ENCODE measurements at regions not wholly inside any gene's neighbourhood (a gene's known extent, or its start where the extent isn't known, plus 50 kb on each side); places are given as distances from the start of the nearest gene placed in this dataset.

DNA sequence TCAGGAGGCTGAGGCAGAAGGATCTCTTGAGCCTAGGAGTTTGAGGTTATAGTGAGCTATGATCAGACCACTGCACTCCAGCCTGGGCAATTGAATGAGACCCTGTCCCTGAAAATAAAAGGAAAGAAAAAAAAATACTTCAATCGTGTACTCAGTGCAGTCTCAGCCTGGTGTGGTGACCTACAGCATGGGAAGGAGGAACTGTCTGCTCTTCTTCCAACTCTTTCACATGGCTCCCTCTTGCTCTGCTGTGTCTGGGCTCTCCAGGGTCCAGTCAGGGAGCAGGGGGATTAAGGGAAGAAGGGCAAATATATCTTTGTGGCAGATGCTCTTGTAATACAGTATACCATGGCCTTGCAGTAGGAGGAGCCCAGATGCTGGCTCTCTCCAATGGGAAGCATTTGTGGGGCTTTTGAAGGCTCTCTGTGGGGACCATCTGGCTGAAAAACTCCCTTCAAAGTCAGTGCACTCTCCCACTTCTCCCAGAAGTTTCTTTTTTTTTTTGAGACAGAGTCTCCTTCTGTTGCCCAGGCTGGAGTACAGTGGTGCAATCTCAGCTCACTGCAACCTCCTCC is 76.6 kb upstream of the TMPO start:
- 53 to 76% methylated on average over 1 of the region's 1 CpG for WGBS, 2 donors
- no peak overlapping the region for H3K27ac ChIP-seq (ENCODE audit: low read depth in 2 of 2, low read length in 1 of 2)
- H3K4me3 ChIP-seq (ENCODE audit: low read depth in 1 of 2, low read length in 2 of 2), result no peak overlapping the region
- no peaks in the 10 kb centered on the region for H3K27me3 ChIP-seq (ENCODE audit: control insufficient read depth in 1 of 2, insufficient read depth in 2 of 2, low read length in 2 of 2)
- peaks cover 0 to 2% of the 10 kb centered on the region in 2 donors for H3K4me1 ChIP-seq (ENCODE audit: control insufficient read depth in 2 of 2, insufficient read depth in 2 of 2, low read length in 1 of 2)
- H3K9me3 ChIP-seq (ENCODE audit: control insufficient read depth in 2 of 2, insufficient read depth in 1 of 2, low read depth in 1 of 2, low read length in 1 of 2), result no peaks in the 10 kb centered on the region
- no peaks in the 10 kb centered on the region for H3K36me3 ChIP-seq (ENCODE audit: control insufficient read depth in 2 of 2, insufficient read depth in 2 of 2, low read length in 1 of 2)

- Histone ChIP-seq H3K4me1 (ENCODE audit: control insufficient read depth in 2 of 2, insufficient read depth in 2 of 2, low read length in 1 of 2) (peaks cover 0 to 2% of the 10 kb centered on the region in 2 donors), H3K36me3 (ENCODE audit: control insufficient read depth in 2 of 2, insufficient read depth in 2 of 2, low read length in 1 of 2) (no peaks in the 10 kb centered on the region), H3K27ac (ENCODE audit: low read depth in 2 of 2, low read length in 1 of 2) (no peak overlapping the region), H3K4me3 (ENCODE audit: low read depth in 1 of 2, low read length in 2 of 2) (no peak overlapping the region), H3K9me3 (ENCODE audit: control insufficient read depth in 2 of 2, insufficient read depth in 1 of 2, low read depth in 1 of 2, low read length in 1 of 2) (no peaks in the 10 kb centered on the region), H3K27me3 (ENCODE audit: control insufficient read depth in 1 of 2, insufficient read depth in 2 of 2, low read length in 2 of 2) (no peaks in the 10 kb centered on the region)
- 61 to 63% methylated on average over 3 of the region's 3 CpGs for WGBS, 2 donors
Measured at GRCh38 chr12:98439471-98439951, 75.9 kb upstream of the TMPO start.

GRCh38 chr12:98439981-98440581 is 75.3 kb upstream of the TMPO start:
- 8 to 12% methylated on average over 4 of the region's 4 CpGs for WGBS, 2 donors
- no peaks in the 10 kb centered on the region for H3K36me3 ChIP-seq (ENCODE audit: control insufficient read depth in 2 of 2, insufficient read depth in 2 of 2, low read length in 1 of 2)

GRCh38 chr12:98446060-98446459 is 69.3 kb upstream of the TMPO start:
- Histone ChIP-seq H3K4me1 (ENCODE audit: control insufficient read depth in 2 of 2, insufficient read depth in 2 of 2, low read length in 1 of 2) (peaks cover 0 to 2% of the 10 kb centered on the region in 2 donors), H3K9me3 (ENCODE audit: control insufficient read depth in 2 of 2, insufficient read depth in 1 of 2, low read depth in 1 of 2, low read length in 1 of 2) (no peaks in the 10 kb centered on the region), H3K36me3 (ENCODE audit: control insufficient read depth in 2 of 2, insufficient read depth in 2 of 2, low read length in 1 of 2) (no peaks in the 10 kb centered on the region), H3K27ac (ENCODE audit: low read depth in 2 of 2, low read length in 1 of 2) (no peak overlapping the region), H3K4me3 (ENCODE audit: low read depth in 1 of 2, low read length in 2 of 2) (no peak overlapping the region), H3K27me3 (ENCODE audit: control insufficient read depth in 1 of 2, insufficient read depth in 2 of 2, low read length in 2 of 2) (no peaks in the 10 kb centered on the region)
- WGBS, 2 donors, result 63 to 69% methylated on average over 1 of the region's 1 CpG

More at GRCh38 chr12:98439981-98440581, 75.3 kb upstream of the TMPO start:
- H3K27me3 ChIP-seq (ENCODE audit: control insufficient read depth in 1 of 2, insufficient read depth in 2 of 2, low read length in 2 of 2), result no peaks in the 10 kb centered on the region
- H3K27ac ChIP-seq (ENCODE audit: low read depth in 2 of 2, low read length in 1 of 2), result no peak overlapping the region
- H3K9me3 ChIP-seq (ENCODE audit: control insufficient read depth in 2 of 2, insufficient read depth in 1 of 2, low read depth in 1 of 2, low read length in 1 of 2), result no peaks in the 10 kb centered on the region
- peaks cover 0 to 2% of the 10 kb centered on the region in 2 donors for H3K4me1 ChIP-seq (ENCODE audit: control insufficient read depth in 2 of 2, insufficient read depth in 2 of 2, low read length in 1 of 2)
- no peak overlapping the region for H3K4me3 ChIP-seq (ENCODE audit: low read depth in 1 of 2, low read length in 2 of 2)

DNA sequence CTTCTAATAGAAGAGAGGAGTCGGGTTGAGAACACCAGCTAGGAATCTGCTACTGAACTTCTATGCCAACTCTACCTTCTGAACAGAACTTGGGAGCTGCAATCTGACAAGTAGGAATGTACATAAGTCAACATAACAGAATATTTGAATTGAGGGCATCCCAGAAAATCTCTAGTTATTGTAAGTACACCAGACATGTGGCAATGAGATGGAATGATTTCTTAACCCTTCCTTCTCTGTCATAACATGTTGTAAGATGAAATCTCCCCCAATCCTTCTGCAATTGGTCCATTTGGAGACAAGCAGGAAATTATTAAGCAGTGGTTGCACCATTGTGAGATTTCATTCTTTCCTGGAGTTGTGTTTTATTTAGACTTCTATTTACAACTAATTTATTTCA is 68.7 kb upstream of the TMPO start:
- Histone ChIP-seq H3K4me3 (ENCODE audit: low read depth in 1 of 2, low read length in 2 of 2) (no peak overlapping the region), H3K27me3 (ENCODE audit: control insufficient read depth in 1 of 2, insufficient read depth in 2 of 2, low read length in 2 of 2) (no peaks in the 10 kb centered on the region), H3K27ac (ENCODE audit: low read depth in 2 of 2, low read length in 1 of 2) (no peak overlapping the region), H3K36me3 (ENCODE audit: control insufficient read depth in 2 of 2, insufficient read depth in 2 of 2, low read length in 1 of 2) (no peaks in the 10 kb centered on the region), H3K9me3 (ENCODE audit: control insufficient read depth in 2 of 2, insufficient read depth in 1 of 2, low read depth in 1 of 2, low read length in 1 of 2) (no peaks in the 10 kb centered on the region), H3K4me1 (ENCODE audit: control insufficient read depth in 2 of 2, insufficient read depth in 2 of 2, low read length in 1 of 2) (no peaks in the 10 kb centered on the region)
- WGBS, 2 donors, result 21 to 37% methylated on average over 1 of the region's 1 CpG

- H3K4me1 ChIP-seq (ENCODE audit: control insufficient read depth in 2 of 2, insufficient read depth in 2 of 2, low read length in 1 of 2), result no peaks in the 10 kb centered on the region
- H3K9me3 ChIP-seq (ENCODE audit: control insufficient read depth in 2 of 2, insufficient read depth in 1 of 2, low read depth in 1 of 2, low read length in 1 of 2), result no peaks in the 10 kb centered on the region
- H3K27me3 ChIP-seq (ENCODE audit: control insufficient read depth in 1 of 2, insufficient read depth in 2 of 2, low read length in 2 of 2), result no peaks in the 10 kb centered on the region
- H3K4me3 ChIP-seq (ENCODE audit: low read depth in 1 of 2, low read length in 2 of 2), result no peak overlapping the region
- H3K27ac ChIP-seq (ENCODE audit: low read depth in 2 of 2, low read length in 1 of 2), result no peak overlapping the region
- no peaks in the 10 kb centered on the region for H3K36me3 ChIP-seq (ENCODE audit: control insufficient read depth in 2 of 2, insufficient read depth in 2 of 2, low read length in 1 of 2)
- WGBS, 2 donors, result 87 to 88% methylated on average over 3 of the region's 3 CpGs
Measured at GRCh38 chr12:98449584-98449983, 65.8 kb upstream of the TMPO start.

- WGBS, 2 donors, result 82 to 85% methylated on average over 4 of the region's 4 CpGs
- no peaks in the 10 kb centered on the region for H3K9me3 ChIP-seq (ENCODE audit: control insufficient read depth in 2 of 2, insufficient read depth in 1 of 2, low read depth in 1 of 2, low read length in 1 of 2)
- H3K4me3 ChIP-seq (ENCODE audit: low read depth in 1 of 2, low read length in 2 of 2), result no peak overlapping the region
- no peak overlapping the region for H3K27ac ChIP-seq (ENCODE audit: low read depth in 2 of 2, low read length in 1 of 2)
- peaks cover 0 to 2% of the 10 kb centered on the region in 2 donors for H3K27me3 ChIP-seq (ENCODE audit: control insufficient read depth in 1 of 2, insufficient read depth in 2 of 2, low read length in 2 of 2)
- peaks cover 0 to 6% of the 10 kb centered on the region in 2 donors for H3K4me1 ChIP-seq (ENCODE audit: control insufficient read depth in 2 of 2, insufficient read depth in 2 of 2, low read length in 1 of 2)
- no peaks in the 10 kb centered on the region for H3K36me3 ChIP-seq (ENCODE audit: control insufficient read depth in 2 of 2, insufficient read depth in 2 of 2, low read length in 1 of 2)
Measured at GRCh38 chr12:98453070-98453469, 62.3 kb upstream of the TMPO start.

DNA sequence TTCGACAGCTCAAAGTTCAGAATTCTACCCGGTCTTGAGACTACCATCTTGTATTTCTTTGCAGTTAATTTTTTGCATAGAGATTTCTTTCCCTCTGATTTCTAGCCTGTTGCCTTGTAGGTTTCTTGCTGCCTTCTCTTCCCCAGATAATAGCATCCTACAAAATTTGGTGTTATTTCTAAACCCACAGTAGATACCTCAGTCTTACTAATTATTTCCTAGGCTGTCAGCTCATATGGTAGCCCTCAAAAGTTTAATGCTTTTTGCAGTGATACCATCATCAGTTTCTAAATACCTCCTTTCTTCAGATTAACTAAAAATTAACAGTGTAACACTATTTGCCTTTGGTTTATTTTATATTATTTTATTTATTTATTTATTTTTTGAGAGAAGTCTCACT is 61.9 kb upstream of the TMPO start:
- Histone ChIP-seq H3K4me1 (ENCODE audit: control insufficient read depth in 2 of 2, insufficient read depth in 2 of 2, low read length in 1 of 2) (peaks cover 0 to 6% of the 10 kb centered on the region in 2 donors), H3K27me3 (ENCODE audit: control insufficient read depth in 1 of 2, insufficient read depth in 2 of 2, low read length in 2 of 2) (peaks cover 0 to 2% of the 10 kb centered on the region in 2 donors), H3K36me3 (ENCODE audit: control insufficient read depth in 2 of 2, insufficient read depth in 2 of 2, low read length in 1 of 2) (no peaks in the 10 kb centered on the region), H3K4me3 (ENCODE audit: low read depth in 1 of 2, low read length in 2 of 2) (no peak overlapping the region), H3K27ac (ENCODE audit: low read depth in 2 of 2, low read length in 1 of 2) (no peak overlapping the region), H3K9me3 (ENCODE audit: control insufficient read depth in 2 of 2, insufficient read depth in 1 of 2, low read depth in 1 of 2, low read length in 1 of 2) (no peaks in the 10 kb centered on the region)
- WGBS, 2 donors, result 87 to 90% methylated on average over 2 of the region's 2 CpGs

- Histone ChIP-seq H3K4me1 (ENCODE audit: control insufficient read depth in 2 of 2, insufficient read depth in 2 of 2, low read length in 1 of 2) (peaks cover 0 to 6% of the 10 kb centered on the region in 2 donors), H3K27ac (ENCODE audit: low read depth in 2 of 2, low read length in 1 of 2) (no peak overlapping the region), H3K36me3 (ENCODE audit: control insufficient read depth in 2 of 2, insufficient read depth in 2 of 2, low read length in 1 of 2) (no peaks in the 10 kb centered on the region), H3K27me3 (ENCODE audit: control insufficient read depth in 1 of 2, insufficient read depth in 2 of 2, low read length in 2 of 2) (peaks cover 0 to 2% of the 10 kb centered on the region in 2 donors), H3K9me3 (ENCODE audit: control insufficient read depth in 2 of 2, insufficient read depth in 1 of 2, low read depth in 1 of 2, low read length in 1 of 2) (no peaks in the 10 kb centered on the region), H3K4me3 (ENCODE audit: low read depth in 1 of 2, low read length in 2 of 2) (no peak overlapping the region)
- WGBS, 2 donors, result 74 to 75% methylated on average over 3 of the region's 3 CpGs
Measured at GRCh38 chr12:98456041-98456440, 59.3 kb upstream of the TMPO start.

Data from esophagus (tissue), 2 donors.